CD4-positive, alpha-beta T cell treated with Interleukin-17A for 1 hour (primary cell): ENCODE measurements at regions not wholly inside any gene's neighbourhood (a gene's known extent, or its start where the extent isn't known, plus 50 kb on each side); places are given as distances from the start of the nearest gene placed in this dataset.

ENCODE experiments used
- DNase-seq: peaks from one replicate; pipeline ENCODE4 v3.0.0-alpha.2; 2020

DNA sequence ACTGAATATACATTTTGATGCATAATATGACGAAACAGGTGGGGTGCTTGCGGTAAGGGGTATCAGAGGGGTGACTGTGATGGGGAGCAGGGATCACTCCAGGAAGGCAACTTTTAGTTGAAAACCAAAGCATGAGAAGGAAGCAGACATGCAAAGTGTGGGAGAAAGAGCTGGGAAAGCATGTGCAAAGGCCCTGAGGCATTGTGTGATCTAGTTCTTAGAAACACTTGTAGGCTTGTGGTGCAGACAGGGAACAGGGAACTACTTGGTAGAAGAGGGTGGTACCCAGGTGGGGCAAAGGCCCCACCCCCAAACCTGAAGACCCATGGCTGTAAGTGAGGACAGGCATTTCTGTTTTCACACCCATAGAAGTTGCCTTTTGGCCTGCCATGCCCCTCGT is 459.9 kb upstream of the EEF2KMT start:
- no peak for DNase-seq

DNA sequence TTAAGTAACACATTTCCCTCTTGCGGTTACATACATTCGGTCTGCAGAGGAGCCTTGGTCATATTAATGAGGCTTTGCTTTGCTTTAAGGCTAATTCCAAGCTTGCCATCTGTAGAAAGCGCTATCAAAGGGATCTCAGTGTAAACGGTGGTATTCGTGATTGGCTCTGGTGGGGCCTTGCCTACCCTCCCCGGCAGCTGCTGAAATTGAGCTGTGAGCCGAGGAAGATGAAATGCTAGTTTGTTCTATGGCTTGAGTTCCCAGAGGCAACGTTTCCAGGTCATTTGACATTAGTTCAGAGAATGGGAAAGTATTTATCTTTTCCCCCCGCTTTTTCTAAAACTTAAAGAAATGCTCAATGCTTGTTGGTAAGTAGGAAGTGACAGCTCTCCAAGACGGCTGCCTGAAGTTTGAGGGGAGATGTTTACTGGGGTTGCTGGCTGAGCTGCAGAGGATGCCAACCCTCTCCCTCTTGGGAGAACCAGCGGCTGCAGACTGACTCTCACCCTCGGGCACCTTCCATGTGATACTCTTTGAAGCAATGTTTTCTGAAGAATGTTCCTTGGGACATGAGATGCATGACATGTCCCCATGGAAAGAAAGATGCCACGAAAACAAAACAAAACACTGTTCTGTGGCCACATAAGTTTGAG is 458.7 kb upstream of the EEF2KMT start:
- DNase-seq, result no peak

DNA sequence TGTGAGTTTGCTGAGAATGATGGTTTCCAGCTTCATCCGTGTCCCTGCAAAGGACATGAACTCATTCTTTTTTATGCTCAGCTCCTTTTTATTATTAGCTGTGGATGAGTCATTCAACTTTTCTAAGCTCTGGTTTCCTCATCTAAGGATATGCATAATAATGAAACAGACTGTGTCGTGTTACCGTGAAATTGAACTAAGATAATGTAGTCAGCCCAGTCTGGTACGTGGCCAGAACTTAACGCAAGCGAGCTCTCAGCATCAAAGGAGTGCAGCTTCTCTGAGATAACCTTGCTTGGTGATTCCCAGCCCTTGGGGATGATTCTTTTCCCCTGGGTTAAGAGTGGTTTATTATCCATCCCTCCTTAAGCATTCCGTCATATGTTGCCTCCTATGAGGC is 454.3 kb upstream of the EEF2KMT start:
- no peak for DNase-seq

DNA sequence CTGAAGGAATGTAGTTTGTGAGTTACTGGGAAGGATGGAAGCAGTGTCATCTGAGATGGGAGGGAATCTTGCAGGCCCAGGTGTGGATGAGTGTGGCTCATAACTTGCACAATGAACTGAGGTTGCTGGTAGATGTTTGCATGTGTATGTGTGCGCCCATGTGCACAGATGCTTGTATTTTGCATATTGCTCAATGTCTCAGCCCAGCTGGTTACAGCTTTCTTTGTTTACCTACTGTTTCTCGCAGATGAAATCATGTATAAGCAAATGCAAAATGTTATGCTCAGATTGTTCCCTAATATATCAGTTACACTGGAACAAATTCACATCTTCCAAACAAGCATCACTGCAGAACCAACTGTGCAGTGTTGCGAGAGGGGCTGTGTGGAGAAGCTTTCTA is 452.2 kb upstream of the EEF2KMT start:
- no peak for DNase-seq

DNA sequence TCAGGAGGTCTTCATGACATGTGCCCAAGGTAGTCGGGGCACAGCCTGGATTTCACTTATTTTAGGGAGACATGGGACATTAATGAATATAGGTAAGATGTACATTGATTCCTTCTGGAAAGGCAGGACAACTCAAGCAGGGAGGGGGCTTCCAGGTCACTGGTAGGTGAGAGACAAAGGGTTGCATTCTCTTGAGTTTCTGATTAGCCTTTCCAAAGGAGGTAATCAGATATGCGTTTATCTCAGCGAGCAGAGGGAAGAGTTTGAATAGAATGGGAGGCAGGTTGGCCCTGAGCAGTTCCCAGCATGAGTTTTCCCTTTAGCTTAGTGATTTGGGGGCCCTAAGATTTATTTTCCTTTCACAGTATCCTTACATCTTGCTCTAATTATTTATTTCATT is 443.8 kb upstream of the EEF2KMT start:
- DNase-seq, result no peak

DNA sequence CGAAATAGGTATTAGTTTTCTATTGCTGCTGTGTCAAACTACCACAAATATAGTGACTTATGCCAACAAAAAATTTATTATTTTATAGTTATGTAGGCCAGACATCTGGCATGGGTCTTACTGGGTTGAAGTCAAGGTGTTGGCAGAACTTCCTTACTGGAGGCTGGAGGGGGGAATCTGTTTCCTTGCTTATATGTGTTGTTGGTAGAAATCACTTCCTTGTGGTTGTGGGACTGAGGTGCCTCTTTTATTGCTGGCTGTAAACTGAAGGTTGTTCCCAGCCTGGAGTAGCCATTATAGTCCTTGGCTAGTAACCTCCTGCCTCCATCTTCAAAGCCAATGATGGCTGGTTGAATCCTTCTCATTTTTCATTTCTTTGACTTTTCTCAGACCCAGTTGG is 439.8 kb upstream of the EEF2KMT start:
- DNase-seq, result no peak

DNA sequence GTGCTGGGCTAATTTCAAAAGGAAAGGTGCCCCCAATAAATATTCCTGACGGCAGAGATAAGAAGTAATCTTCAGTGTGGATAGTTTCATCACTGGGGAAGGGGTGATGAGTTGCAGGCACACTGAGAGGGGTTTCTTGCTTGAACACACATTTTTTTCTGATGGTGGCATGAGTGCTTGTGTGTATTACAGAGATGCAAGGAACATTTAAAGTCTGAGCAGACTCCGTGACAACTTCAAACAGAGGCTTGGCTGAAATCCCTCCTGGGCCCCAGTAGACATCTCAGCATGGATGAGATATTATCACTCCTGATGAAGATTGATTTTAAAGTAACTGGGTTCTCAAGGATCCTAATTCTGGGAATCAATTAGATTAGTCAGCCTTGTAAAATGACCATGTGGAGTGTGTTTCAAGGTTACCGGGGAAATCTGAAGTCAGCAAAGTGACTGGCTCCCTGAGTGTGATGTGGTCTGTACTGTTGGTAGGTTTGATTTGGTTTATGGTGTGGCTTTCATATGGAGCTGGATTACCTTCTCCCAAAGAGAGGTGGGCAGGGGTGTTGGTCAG is 435.8 kb upstream of the EEF2KMT start:
- no peak for DNase-seq

DNA sequence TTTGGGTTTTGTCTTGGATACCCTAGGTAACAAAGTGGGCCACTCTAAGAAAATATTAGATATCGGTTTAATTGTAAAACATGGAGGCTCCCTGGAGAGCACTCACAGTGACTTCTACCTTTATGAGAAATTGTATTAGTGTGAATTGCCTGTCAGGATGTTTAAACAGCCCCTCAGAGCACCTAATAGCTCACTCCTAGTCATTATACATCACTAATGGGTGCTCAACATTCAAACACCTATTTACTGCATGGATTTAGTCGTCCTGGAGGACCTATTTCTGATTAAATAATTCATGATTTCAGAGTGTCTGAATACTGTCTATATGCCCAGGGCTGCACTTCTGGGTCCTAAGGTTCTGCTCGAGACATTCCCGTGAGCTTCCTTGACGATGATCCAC is 430.2 kb upstream of the EEF2KMT start:
- DNase-seq, result no peak

DNA sequence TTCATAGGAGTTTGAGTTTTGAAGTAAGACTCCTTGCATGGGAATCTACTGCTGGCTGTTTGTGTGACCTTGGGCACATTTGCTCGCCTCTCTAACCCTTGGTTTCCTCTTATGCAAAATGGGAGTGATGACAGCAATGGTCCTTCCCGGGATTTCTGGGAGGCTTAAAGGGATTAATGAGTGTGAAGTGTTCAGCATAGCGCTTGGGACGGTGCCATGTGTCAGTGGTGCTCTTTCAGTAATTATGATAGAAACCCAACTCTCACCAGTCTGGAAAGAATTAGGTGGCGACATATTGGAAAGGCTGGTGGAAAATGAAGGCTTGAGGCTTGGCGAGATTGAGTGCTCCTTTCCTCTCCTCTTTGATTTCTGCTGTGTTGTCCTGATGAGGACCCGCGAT is 429.2 kb upstream of the EEF2KMT start:
- DNase-seq, result no peak

DNA sequence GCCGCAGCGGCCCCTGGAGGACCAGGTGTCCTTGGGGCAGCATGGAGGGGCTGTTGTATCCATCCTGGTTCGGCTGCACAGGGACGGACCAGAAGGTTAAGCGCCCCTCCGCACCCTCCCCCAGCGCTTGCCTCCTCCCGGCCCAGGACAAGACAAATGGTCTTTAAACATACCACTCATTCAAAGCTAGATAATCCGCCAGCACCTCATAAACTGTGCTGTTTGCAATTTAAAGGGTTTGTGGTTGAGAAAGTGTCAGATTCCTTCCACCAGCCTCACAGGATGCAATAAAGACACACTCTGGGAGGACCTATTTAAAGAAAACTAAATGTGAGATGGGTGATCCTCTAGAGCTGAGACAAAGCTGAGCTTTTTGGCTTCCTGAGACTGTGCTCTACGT is 426.2 kb upstream of the EEF2KMT start:
- no peak for DNase-seq

DNA sequence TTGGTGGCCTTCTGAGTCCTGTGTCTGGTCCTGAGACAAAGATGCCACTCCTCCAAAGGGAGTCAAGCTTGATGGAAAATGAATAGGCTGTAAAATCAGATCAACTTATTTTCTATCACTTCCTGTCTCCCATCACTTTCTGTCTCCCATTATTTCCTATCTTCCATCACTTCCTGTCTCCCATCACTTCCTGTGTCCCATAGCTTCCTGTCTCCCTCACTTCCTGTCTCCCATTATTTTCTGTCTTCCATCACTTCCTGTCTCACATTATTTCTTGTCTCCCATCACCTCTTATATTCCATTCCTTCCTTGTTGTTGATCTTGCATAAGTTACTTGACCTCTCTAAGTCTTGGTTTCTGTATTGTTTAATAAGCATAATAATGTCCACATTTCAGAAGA is 418.5 kb upstream of the EEF2KMT start:
- DNase-seq, result no peak

DNA sequence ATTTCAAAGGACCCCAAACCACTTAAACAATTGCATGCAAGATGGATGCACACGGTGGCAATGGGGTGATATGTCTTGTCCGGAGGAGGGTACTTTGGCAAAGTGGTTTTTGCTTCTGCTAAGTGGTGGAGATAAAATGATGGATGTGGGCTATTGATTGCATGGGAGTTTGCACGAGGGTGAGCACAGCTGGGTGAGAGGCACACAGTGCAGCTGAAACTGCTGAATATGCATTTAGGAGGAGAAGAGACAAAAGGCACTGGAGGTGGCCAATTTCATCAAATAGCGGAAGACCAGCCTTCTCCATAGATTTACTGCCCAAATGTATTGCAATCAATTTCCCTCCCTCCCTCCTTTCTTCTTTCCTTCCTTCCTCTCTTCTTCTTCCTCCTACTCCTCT is 414.4 kb upstream of the EEF2KMT start:
- DNase-seq, result no peak

DNA sequence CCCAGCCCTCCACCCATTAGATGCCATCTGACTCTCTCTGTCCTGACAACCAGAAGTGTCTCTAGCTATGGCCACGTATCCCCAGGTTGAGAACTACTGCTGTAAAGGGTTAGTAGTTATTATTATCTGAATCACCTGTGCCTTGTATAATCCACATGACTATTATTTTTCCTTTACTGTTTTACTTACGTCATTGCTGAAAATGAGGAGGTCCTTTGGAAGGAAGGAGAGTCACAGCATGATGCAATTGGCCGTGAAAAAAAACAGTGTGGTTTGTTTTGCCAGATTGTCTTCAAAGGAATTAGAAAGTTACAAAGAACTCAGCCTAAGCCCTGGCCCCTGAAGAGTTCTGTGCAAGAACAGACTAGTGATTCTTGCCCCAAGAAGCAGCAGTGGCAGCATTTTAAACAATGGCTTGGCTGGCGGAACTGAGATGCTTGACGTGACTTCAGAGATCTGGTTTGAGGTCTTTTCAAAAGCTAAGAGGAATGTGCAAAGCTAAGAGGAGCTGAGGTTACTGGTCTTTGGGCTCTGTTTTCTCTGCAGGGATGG is 413.3 kb upstream of the EEF2KMT start:
- no peak for DNase-seq

DNA sequence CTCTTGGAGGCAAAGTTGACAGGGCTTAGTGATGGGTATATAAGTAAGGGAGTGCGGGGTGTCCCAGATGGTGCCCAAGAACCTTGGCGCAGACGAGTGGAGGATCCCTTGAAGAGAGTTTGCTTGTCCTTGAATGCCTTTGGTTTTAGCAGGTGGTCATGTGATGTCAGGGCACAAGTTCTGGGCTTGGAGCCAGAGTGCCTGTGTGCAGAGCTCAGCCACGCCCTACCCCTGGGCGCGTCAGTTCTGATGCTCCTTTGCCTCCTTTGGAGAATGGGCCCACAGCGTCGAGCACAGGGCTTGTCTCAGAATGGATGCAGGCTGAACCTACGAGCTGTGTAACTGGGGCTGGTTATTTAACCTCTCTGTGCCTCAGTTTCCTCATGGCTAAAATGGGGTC is 412.2 kb upstream of the EEF2KMT start:
- DNase-seq, result no peak

DNA sequence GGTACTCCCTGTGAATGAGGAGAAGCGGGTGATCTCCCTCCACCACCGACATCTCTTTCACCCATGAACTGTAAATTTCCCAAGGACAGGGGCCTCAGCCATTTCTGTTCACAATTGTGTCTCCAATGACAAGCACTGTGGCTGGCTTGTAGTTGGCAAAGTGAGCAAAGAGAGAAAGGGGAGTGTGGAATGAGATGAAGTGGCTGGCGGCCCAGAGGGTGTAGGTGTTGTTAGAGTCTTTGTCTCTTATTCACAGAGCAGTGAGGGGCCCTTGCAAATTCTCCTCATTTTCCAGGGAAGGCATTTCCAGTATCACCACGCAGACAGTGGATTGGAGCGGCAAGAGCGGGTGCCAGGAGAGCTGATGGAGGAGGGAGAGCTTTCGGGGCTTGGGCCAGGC is 411.7 kb upstream of the EEF2KMT start:
- no peak for DNase-seq

DNA sequence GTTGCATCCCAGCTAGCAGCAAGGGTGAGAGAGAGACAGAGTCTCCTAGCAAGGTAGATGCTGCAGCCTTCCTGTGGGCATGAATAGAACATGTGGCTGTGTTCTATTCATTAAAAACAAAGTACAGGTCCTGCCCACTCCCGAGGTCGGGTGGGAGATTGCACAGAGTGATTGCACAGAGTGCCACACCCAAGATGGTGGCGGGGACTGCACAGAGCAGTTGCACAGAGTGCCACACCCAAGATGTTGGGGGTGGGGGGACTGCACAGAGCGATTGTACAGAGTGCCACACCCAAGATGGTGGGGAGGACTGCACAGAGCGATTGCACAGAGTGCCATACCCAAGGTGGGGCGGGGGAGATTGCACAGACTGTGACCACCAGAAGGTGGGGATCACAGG is 410.8 kb upstream of the EEF2KMT start:
- DNase-seq, result no peak

DNA sequence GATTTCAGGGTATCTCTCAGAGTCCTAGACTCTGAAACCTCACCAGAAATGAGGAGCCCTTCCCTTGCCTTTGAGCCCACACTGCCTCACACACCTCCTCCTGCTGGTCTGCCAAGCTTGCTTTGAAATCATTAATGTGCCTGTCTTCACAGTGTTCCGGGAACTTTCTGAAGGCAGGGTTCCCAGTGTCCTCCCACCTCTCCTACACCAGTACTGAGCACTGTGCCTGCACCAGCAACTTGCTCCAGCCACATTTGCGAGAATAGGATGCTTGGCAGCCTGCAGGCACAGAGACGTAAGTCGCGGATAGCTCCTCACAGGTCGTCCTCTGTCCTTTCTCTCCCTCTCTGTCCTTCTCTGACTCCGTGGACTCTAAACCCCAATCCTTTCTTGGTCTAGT is 408.4 kb upstream of the EEF2KMT start:
- DNase-seq, result no peak

DNA sequence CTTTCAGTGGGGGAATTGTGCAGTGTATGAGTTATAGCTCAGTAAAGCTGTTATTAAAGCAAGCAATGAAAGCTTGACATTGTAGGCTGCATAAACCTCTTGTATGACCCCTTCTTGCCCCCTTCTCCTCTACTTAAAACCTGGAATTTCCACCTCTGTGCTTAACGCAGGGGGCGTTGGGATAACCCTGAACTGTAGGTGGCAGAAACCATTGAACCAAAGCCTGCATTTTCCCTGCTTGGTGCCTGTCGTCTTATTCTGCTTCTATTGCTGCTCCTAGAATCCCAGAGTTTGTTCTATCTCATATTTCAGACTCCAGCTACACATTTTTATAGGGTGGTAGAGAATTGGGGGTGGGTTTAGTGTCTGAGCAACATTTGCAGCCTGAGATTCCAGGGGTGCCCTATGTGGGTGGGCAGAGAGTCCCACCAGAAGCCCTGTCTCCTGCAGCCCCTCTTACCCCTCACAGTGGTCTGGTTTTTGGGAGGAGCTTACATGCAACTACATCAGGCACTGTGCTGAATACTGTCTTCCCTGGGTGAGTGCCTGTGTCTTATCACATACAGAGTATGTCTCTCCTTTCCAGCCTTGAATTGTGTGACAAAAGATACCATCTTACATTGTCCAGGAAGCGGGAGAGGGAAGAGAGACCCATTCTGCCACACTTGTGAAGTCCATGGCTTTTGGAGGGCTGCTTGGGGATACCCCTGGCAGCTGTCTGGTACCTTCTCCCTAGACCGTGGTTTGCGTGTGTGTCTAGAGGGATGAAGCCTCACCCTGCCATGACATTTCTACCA is 407.7 kb upstream of the EEF2KMT start:
- no peak for DNase-seq

DNA sequence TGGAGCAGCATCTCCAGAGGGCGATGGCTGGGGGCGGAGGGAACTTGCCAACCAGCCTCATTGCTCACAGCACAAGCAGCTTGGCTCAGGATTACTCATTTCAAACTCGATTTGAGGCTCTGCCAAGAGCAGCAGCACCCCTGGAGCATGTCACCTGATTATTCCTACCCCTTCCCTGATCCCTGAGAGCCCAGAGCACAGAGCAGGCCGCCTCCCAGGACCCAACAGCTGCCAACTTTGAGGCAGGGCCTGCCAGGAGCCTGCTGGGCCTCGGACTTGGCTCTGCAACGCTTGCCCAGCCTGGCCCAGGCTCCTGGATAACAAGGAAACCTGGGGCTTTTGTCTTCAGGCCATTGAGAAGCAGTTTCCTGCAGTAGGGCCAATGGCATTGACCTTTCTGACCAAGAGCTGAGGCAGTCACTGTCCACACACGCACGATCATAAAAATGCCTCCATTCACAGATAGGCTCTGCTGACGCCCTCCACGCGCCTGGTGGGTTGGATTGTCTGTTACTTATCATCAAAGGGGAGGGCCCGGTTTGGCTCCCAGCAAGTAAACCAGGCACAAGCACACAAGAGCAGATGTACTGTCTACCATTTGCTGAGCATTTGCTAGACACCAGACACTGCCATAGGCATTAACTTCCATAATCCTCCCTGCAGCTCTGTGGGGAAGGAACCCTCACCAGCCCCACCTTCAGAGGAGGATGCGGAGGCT is 406.6 kb upstream of the EEF2KMT start:
- no peak for DNase-seq

DNA sequence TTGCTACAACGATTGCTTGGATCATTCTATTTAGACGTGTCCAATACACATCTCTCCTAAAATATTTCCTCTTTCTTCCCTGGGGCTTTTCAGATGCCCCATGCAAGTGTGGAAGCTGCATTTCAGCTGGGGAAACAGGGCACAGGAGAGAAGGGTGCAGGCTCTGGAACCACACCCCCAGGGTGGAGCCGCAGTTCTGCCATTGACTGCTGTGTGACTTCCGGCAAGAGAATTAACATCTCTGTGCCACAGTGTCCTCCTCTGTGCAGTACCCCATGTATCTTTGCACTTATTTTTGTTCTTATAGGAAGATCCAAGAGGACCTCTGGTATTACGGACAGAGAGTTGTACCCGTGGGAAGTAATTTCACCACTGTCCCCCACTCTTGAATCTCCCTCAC is 405.3 kb upstream of the EEF2KMT start:
- DNase-seq, result no peak

DNA sequence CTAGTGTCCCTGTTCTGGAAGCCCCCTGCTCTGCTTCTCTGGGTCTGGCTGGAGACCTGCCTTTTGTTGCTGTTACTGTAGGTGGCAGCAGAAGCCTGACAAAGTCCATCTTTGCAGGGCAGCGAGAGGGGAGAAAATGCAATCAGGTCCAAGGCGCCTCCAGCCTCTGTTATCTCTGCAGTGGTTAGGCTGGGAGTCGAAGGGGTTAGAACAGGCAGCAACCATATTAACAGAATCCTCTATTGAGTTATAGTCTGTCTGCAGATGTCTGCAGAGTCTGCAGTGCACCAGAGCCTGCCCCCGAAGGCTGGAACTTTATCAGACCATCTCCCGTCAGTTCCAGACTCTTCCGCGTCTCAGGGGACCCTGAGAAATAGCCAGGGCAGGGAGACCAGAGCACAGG is 404.9 kb upstream of the EEF2KMT start:
- DNase-seq, result no peak

DNA sequence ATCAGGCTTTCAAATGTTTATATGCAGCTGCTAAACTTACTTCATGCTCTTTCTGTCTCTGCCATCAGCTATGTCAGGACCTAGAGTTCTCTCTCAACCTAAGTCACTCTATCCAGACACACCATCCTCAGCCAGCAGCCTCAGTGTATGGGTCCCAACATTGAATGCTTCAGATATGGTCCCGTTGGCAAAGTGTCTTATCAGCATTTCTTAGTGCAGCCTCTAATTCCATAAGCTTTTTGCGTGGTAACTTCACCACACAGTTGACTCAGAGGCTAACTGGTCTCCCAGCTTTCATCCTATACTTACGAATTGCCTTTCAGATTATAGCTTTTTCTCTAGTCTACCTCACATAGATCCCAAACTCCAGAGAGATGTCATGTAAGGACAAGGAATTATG is 402.9 kb upstream of the EEF2KMT start:
- DNase-seq, result no peak

DNA sequence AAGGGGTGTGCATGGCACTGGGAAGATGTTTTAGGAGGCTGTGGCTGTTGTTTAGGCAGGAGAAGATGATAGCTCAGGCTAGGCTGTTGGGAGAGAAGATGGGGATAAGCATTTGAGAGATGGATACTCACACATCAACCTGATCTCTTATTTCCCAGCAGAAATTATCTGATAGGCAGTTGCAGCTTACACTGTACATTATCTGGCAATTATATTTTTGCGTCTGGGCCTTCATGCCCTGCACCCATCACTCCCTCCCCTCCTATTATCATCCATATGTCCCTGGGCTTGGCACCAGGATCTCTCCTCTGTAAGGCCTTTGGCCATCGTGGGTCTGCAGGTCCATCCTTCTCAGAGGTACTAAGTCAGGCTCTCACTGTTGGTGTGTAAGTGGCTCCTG is 401.0 kb upstream of the EEF2KMT start:
- DNase-seq, result no peak

DNA sequence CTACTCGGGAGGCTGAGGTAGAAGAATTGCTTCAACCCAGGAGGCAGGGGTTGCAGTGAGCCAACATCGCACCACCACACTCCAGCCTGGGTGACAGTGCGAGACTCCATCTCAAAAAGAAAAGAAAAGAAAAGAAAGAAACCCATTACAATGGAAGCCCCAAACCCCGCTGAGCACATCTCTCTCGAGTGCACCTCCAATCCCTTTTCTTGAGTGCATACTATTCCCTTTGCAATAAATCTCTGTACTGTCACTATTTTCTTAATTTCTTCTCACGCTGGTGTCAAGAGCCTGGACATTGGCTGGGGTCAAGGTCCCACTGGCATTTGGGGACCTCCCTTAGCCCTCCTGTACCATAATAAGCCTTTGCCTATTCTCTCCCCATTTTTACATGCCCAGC is 398.4 kb upstream of the EEF2KMT start:
- DNase-seq, result no peak
